ENCODE measurements at regions not wholly inside any gene's neighbourhood (a gene's known extent, or its start where the extent isn't known, plus 50 kb on each side); places are given as distances from the start of the nearest gene placed in this dataset.
A peak's percentile ranks its signal among the peaks of the same experiment; 100 is the strongest.
"Not testable (repeated sequence)": the region's sequence is repeated elsewhere in the genome, so short reads cannot be mapped to it uniquely, and the experiment has no call there.

GRCh38 chr4:85128246-85129204 lies 162.0 kb upstream of the WDFY3 start:
- no TSS peak for BruUV-seq (replicated peaks)
- Histone ChIP-seq H3K4me2 (ENCODE audit: insufficient read depth, low read length) (no peak overlapping the region), H3K27me3 (ENCODE audit: control insufficient read depth in 2 of 2, insufficient read depth in 2 of 2, low read length in 2 of 2) (no peaks in the 10 kb centered on the region), H3K4me3 (no peak overlapping the region), H3K36me3 (ENCODE audit: control insufficient read depth, insufficient read depth, low read length) (no peaks in the 10 kb centered on the region), H3K9me3 (replicated peaks; ENCODE audit: control insufficient read depth, insufficient read depth, low read depth, low read length) (no peaks in the 10 kb centered on the region), H3K9ac (ENCODE audit: insufficient read depth in 1 of 2, low read depth in 2 of 2, low read length in 2 of 2) (no peak overlapping the region), H3K4me1 (replicated peaks in 1 of 2; ENCODE audit: control insufficient read depth in 2 of 2, insufficient read depth in 2 of 2, low read length in 2 of 2) (0 out of 5 replicates have a peak, but pooled peaks cover 0 to 2% of the 10 kb centered on the region in 2 experiments), H3K27ac (ENCODE audit: extremely low read depth, low read depth, low read length) (no peak overlapping the region), H2AFZ (ENCODE audit: low read depth, low read length) (peak overlapping the region; percentile 73; the same call in 1 of the 2 replicates), H4K20me1 (replicated peaks; ENCODE audit: control insufficient read depth, insufficient read depth, low read length) (no peaks in the 10 kb centered on the region), H3K79me2 (ENCODE audit: control insufficient read depth, insufficient read depth, low read length) (no peaks in the 10 kb centered on the region), H3K9me1 (ENCODE audit: control insufficient read depth, insufficient read depth, low read length) (no peaks in the 10 kb centered on the region)
- in situ Hi-C loops (cut with MboI) (loop anchor here (25.0 kb wide), 1 partner anchor 909 kb away; no protein-coding TSS in a partner anchor), intact Hi-C loops (cut with micrococcal nuclease) (no loop called here)
- no peak for FAIRE-seq
- no peak for DNase-seq (ENCODE audit: extremely low read depth in 1 of 4, low spot score in 3 of 4)
- ChIA-PET CTCF (ENCODE audit: low intra/inter-chr PET ratio) (no interaction called here), POLR2A (no interaction called here)
- TF ChIP-seq RAD51 (IDR thresholded peaks at IDR 0.05; ENCODE audit: borderline replicate concordance, low read depth) = no peak
- TF ChIP-seq THRA (IDR thresholded peaks at IDR 0.05) = no peak
- TF ChIP-seq HMBOX1 (IDR thresholded peaks at IDR 0.05) = no peak
- ATAC-seq = no peak
- WGBS (ENCODE audit: insufficient coverage, low coverage, missing lambda C conversion rate) = 11% methylated on average over 18 of the region's 18 CpGs

GRCh38 chr4:85129354-85130125 lies 163.1 kb upstream of the WDFY3 start:
- H3K36me3 ChIP-seq (ENCODE audit: control insufficient read depth, insufficient read depth, low read length); H3K79me2 ChIP-seq (ENCODE audit: control insufficient read depth, insufficient read depth, low read length); H3K9me1 ChIP-seq (ENCODE audit: control insufficient read depth, insufficient read depth, low read length); H3K9ac ChIP-seq (ENCODE audit: insufficient read depth in 1 of 2, low read depth in 2 of 2, low read length in 2 of 2); H3K4me2 ChIP-seq (ENCODE audit: insufficient read depth, low read length); intact Hi-C loops (cut with micrococcal nuclease); DNase-seq (ENCODE audit: extremely low read depth in 1 of 4, low spot score in 3 of 4); ATAC-seq; H3K4me3 ChIP-seq; CTCF ChIA-PET (ENCODE audit: low intra/inter-chr PET ratio); H3K4me1 ChIP-seq (replicated peaks in 1 of 2; ENCODE audit: control insufficient read depth in 2 of 2, insufficient read depth in 2 of 2, low read length in 2 of 2); H4K20me1 ChIP-seq (replicated peaks; ENCODE audit: control insufficient read depth, insufficient read depth, low read length); H3K27ac ChIP-seq (ENCODE audit: extremely low read depth, low read depth, low read length); BruUV-seq (replicated peaks); H2AFZ ChIP-seq (ENCODE audit: low read depth, low read length); H3K9me3 ChIP-seq (replicated peaks; ENCODE audit: control insufficient read depth, insufficient read depth, low read depth, low read length); FAIRE-seq; POLR2A ChIA-PET; H3K27me3 ChIP-seq (ENCODE audit: control insufficient read depth in 2 of 2, insufficient read depth in 2 of 2, low read length in 2 of 2): not testable (repeated sequence)
- WGBS (ENCODE audit: insufficient coverage, low coverage, missing lambda C conversion rate) = 4% methylated on average over 4 of the region's 5 CpGs
- in situ Hi-C loops (cut with MboI) = loop anchor here (25.0 kb wide), 1 partner anchor 908 kb away; no protein-coding TSS in a partner anchor

All from K562 (cell line).